GM18909 (cell line): ENCODE measurements at regions not wholly inside any gene's neighbourhood (a gene's known extent, or its start where the extent isn't known, plus 50 kb on each side); places are given as distances from the start of the nearest gene placed in this dataset.

Source experiments
- ATAC-seq: cut with Tn5 transposase; IDR thresholded peaks from one replicate; pipeline ENCODE4 v1.9.1; 2021; ENCODE audit warnings: mild to moderate bottlenecking; ENCODE audit not compliant: unreplicated experiment, poor library complexity

DNA sequence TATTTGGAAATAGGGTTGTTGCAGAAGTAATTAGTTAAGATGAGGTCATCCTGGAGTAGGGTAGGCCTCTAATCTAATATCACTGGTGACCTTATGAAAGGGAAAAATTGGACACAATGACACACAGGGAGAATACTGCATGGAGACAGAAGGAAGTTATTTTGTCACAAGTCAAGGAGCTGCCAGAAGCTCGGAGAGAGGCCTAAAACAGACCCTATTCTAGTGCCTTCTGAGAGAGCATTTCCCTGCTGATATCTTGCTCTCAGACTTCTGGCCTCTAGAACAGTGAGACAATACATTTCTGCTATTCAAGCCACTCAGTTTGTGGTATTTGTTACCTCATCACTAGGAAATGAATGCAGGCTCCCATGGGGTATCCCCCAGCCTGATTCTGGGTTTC is 332.9 kb downstream of the CSNK1G3 start:
- ATAC-seq = peak; percentile 43

DNA sequence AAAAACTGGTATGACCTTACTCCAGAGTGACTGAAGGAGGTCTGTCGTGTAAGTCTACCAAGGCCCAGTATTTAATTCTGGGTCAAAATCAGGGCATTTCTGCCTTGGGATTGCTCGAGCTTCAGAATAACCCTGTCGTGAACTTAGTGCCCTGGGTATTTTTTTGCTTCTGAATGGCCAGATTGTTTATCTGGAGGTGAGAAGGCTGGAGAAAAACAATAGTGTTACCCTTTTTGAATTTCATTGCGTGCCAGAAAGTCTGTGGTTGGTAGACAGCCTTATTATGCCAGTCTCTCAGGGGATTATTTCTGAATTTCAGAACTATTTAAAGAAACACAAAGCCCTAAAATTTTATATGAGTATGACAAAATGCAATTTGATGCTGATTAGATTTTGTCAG is 323.4 kb downstream of the CSNK1G3 start:
- ATAC-seq = no peak

- ATAC-seq = no peak
Measured at GRCh38 chr5:123830575-123830974, 318.6 kb downstream of the CSNK1G3 start.

DNA sequence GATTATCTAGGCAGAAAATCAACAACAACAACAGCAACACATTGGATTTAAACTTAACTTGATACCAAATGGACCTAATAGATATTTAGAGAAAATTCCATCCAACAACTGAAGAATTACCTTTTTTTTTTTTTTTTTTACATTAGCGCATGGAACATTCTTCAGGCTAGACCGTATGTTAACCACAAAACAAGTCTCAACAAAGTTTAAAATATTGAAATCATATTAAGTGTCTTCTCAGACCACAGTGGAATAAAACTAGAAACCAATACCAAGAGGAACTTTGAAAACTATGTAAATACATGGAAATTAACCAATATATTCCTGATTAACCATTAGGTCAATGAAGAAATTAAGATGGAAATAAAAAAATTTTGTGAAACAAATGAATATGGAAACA is 315.8 kb downstream of the CSNK1G3 start:
- ATAC-seq = no peak

DNA sequence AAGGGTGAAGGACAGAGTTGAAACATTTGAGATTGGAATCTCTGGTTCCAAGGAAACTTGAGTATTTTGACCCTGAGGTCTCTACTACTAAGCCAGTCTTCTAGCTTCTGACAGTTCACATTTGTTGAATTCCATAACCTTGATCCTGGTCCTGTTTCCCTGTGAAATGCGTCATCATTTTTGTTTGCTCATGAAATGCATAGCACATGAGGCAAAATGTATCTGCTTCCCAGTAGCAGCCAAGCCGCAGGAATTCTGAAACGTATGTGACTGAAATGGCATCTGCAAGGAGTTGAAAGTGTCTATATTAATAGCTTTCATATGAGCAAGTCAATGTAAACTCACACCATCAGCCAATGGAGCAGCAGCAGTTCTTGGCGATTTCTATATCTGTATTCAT is 307.9 kb downstream of the CSNK1G3 start:
- no peak for ATAC-seq

DNA sequence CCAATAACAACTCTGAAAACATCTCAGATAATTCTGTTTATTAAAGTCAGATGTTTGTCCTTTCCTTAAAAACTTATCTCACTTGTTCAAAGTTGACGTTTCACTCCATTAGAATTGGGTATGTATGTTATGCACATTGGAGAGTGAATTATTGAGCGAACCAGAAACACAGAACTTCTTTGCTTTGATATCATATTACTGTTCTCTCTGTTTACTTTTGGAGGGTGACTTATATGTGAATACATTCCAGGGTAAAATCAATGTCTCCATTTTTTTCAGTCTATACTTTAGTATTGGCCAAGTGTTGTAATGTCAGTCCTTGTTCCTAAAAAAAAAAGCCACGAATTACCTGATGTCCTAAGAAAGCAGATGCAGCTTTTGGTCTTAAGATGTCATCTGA is 307.4 kb downstream of the CSNK1G3 start:
- ATAC-seq = no peak

DNA sequence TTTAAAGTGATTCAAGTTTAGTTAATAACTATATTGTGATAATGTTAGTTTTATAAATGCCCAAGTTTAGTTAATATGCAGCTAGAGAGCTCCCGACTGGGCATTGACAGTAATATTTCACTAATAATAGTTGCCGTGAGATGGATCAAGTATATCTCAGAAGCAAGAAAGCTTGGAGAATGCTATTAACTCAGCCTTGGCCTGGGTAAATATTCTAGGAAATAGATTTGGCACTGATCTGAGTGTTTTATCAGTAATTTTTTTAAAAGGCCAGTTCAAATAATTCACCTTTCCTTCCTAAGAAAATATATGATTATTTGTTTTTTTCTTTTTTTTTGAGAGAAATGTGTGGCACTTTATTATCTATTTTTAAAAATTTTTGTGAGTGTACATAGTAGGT is 305.3 kb downstream of the CSNK1G3 start:
- ATAC-seq = no peak

- no peak for ATAC-seq
Measured at GRCh38 chr5:123814801-123815470, 303.0 kb downstream of the CSNK1G3 start.

GRCh38 chr5:123813937-123814624 is 302.1 kb downstream of the CSNK1G3 start:
- no peak for ATAC-seq

DNA sequence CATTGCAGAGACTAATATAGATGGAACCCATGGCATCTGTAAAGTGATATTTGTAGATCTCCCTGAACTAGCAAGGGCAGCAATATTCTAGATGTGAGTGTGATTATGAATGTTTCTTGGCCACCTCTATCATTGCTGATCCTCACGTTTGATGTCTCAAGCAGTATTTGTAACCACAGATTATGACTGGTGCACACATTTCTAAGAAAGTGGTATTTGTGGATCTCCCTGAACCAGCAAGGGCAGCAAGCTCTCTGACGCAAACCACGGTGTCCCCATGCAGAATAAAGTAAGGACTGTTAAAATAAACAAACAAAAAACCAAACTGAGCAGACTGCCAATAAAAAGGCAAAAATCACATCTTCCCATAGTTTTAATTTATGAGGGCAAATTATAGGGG is 301.3 kb downstream of the CSNK1G3 start:
- no peak for ATAC-seq

DNA sequence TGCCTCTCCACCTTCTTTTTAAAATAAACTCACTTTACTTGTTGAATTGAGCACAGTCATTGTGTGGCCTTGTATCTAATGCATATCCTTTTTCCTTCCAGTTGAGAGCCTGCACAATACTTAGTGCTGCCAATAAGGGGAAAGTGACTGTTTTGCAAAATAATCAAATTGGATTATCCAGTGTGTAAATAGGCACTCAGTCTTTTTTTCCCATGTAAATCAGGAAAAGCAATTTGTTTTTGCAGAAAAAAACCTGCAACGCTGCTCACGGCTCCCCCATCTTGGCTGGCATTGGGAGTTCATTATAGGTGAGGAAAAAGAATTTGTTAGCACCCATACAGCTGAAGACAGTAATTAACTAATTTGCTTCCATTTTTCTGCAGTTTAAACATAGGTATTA is 299.9 kb downstream of the CSNK1G3 start:
- ATAC-seq = no peak

GRCh38 chr5:123810746-123811340 is 298.9 kb downstream of the CSNK1G3 start:
- no peak for ATAC-seq

DNA sequence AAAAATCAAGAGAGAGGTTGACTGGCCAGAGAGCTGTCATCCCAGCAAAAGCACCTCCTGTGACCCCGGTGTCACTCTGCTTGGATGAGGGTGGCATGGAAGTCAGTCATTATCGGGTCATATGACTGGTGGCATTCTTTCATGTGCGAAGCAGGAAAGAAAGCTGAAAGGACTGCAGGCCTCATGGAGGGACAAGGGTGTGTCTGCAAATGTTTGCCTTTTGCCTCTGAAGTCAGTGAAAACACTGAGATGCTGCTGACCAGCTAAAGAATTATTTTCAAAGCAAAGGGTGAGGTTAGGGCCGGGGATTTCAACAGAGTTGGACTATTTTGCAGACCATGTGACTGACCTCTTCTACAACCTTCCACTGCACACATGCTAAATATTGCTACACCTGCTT is 298.3 kb downstream of the CSNK1G3 start:
- ATAC-seq = no peak

GRCh38 chr5:123809594-123810221 is 297.7 kb downstream of the CSNK1G3 start:
- no peak for ATAC-seq

- ATAC-seq = no peak
Measured at GRCh38 chr5:123808461-123809380, 296.7 kb downstream of the CSNK1G3 start.

DNA sequence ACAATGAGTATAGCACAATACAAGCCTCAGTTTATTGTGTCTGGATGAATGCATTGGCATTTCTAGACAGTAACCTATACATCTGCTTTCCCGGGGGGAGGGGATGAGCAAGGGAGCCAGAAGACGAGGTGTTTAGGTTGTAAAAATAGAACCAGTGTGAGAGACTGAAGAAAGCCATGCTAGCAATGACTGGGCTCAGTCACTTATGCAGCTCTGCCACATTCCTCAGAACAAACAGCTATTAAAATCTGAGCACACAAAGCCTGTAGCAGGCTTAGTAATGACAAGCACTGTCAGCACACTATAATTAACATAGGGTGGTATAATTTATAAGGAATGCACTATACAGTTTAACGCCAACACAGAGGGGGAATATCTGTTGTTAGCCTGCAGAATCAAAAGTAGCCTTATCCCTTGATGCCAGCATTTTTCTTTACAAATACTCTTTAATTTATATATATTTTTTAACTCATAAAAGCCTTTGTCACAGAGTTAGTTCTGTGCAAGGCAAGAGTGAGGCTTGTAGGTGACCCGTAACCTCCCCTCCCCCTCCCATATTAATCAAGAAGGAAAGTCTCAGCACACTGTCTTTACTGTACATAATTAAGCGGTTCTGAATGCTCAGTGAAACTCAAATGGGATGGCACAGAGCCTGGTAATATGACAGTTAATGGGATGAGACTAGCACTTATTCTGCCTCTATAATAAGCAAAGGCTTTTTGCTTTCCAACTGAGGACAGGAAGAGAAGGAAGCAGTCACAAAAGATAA is 295.4 kb downstream of the CSNK1G3 start:
- ATAC-seq = no peak

- ATAC-seq = no peak
Measured at GRCh38 chr5:123806644-123807043, 294.7 kb downstream of the CSNK1G3 start.

DNA sequence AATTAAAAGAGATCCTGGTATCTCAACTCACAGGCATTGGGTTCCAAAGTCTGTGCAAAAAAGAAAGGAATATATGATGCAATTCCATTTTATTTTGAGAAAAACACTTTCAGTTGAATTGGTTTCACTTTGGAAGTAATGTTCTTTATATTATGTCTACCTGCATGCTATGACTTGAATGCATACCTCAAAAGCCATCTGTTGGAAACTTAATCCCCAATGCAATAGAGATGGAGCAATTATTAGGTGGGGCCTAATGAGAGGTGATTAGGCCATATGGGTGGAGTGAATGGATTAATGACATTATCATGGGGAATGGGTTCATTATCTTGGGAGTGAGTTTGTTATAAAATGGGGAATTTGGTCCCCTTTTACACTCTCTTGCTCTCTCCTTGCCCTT is 293.3 kb downstream of the CSNK1G3 start:
- ATAC-seq = no peak

- ATAC-seq = no peak
Measured at GRCh38 chr5:123803359-123803758, 291.4 kb downstream of the CSNK1G3 start.
